ENCODE measurements at regions not wholly inside any gene's neighbourhood (a gene's known extent, or its start where the extent isn't known, plus 50 kb on each side); places are given as distances from the start of the nearest gene placed in this dataset.
"Not testable (repeated sequence)": the region's sequence is repeated elsewhere in the genome, so short reads cannot be mapped to it uniquely, and the experiment has no call there.

- no peak for DNase-seq
Observed at GRCh38 chr6:106744781-106745180, 115.4 kb downstream of the QRSL1 start.

- not testable (repeated sequence) for DNase-seq
Observed at GRCh38 chr6:106744029-106744428, 114.7 kb downstream of the QRSL1 start.

GRCh38 chr6:106743612-106744011 lies 114.2 kb downstream of the QRSL1 start:
- DNase-seq = no peak

GRCh38 chr6:106740287-106740686 lies 110.9 kb downstream of the QRSL1 start:
- no peak for DNase-seq

- DNase-seq = no peak
Observed at GRCh38 chr6:106739387-106739786, 110.0 kb downstream of the QRSL1 start.

- no peak for DNase-seq
Observed at GRCh38 chr6:106736502-106736901, 107.1 kb downstream of the QRSL1 start.

GRCh38 chr6:106735828-106736227 lies 106.5 kb downstream of the QRSL1 start:
- DNase-seq = no peak

GRCh38 chr6:106735136-106735633 lies 105.8 kb downstream of the QRSL1 start:
- no peak for DNase-seq

GRCh38 chr6:106733386-106733785 lies 104.0 kb downstream of the QRSL1 start:
- DNase-seq = no peak

GRCh38 chr6:106732376-106732940 lies 103.1 kb downstream of the QRSL1 start:
- DNase-seq = no peak

GRCh38 chr6:106731843-106732160 lies 102.4 kb downstream of the QRSL1 start:
- no peak for DNase-seq

- DNase-seq = no peak
Observed at GRCh38 chr6:106731144-106731842, 101.9 kb downstream of the QRSL1 start.

- DNase-seq = no peak
Observed at GRCh38 chr6:106730718-106731117, 101.3 kb downstream of the QRSL1 start.

- no peak for DNase-seq
Observed at GRCh38 chr6:106730264-106730663, 100.9 kb downstream of the QRSL1 start.

- no peak for DNase-seq
Observed at GRCh38 chr6:106729841-106730240, 100.5 kb downstream of the QRSL1 start.

- no peak for DNase-seq
Observed at GRCh38 chr6:106728296-106728870, 99.0 kb downstream of the QRSL1 start.

- DNase-seq = no peak
Observed at GRCh38 chr6:106727480-106728149, 98.2 kb downstream of the QRSL1 start.

- DNase-seq = no peak
Observed at GRCh38 chr6:106724848-106725247, 95.5 kb downstream of the QRSL1 start.

- no peak for DNase-seq
Observed at GRCh38 chr6:106724337-106724736, 95.0 kb downstream of the QRSL1 start.

- DNase-seq = not testable (repeated sequence)
Observed at GRCh38 chr6:106723419-106723818, 94.0 kb downstream of the QRSL1 start.

- not testable (repeated sequence) for DNase-seq
Observed at GRCh38 chr6:106721189-106721588, 91.8 kb downstream of the QRSL1 start.

All from left kidney (tissue), 1 donor.